Testis (tissue), 2 donors: ENCODE measurements at regions not wholly inside any gene's neighbourhood (a gene's known extent, or its start where the extent isn't known, plus 50 kb on each side); places are given as distances from the start of the nearest gene placed in this dataset.

Source experiments
- DNase-seq: peaks from one replicate; pipeline ENCODE4 v3.0.0-alpha.2; 2019
- H3K27ac ChIP-seq, 2 donors: fragments of 200-600 bp; sonication (generic); one replicate each; pipeline ENCODE4 v1.5.1; 2019
- H3K27me3 ChIP-seq: fragments of 200-600 bp; sonication (generic); one replicate; pipeline ENCODE4 v1.5.1; 2019
- H3K36me3 ChIP-seq: fragments of 200-600 bp; sonication (generic); one replicate; pipeline ENCODE4 v1.5.1; 2017; ENCODE audit warnings: low read depth; ENCODE audit errors: missing control alignments
- H3K4me1 ChIP-seq: fragments of 200-600 bp; sonication (generic); one replicate; pipeline ENCODE4 v1.5.1; 2019
- H3K4me3 ChIP-seq, 2 donors: fragments of 200-600 bp; sonication (generic); one replicate each; pipeline ENCODE4 v1.5.1; 2017 to 2019
- H3K9me3 ChIP-seq: fragments of 200-600 bp; sonication (generic); one replicate; pipeline ENCODE4 v1.5.1; 2017
- POLR2A ChIP-seq: fragments of 450-650 bp; IDR thresholded peaks from one replicate; pipeline ENCODE4 v1.6.1; 2017; ENCODE audit warnings: antibody characterized with exemption, mild to moderate bottlenecking, moderate library complexity
- WGBS, 2 donors: methylation state at CpG; one replicate each; pipeline ENCODE4 v1.1.5; 2018; 5-methylcytosine and 5-hydroxymethylcytosine counted together
- intact Hi-C: fragments of 100-400 bp; cut with DNase I; formaldehyde crosslinking; loops from one replicate; pipeline ENCODE4 v1.15.1; 2023; ENCODE audit warnings: low total_unique reads
- TF ChIP-seq, protein P1 (sequence below), 3 experiments: fragments of 450-650 bp in 2 of 3; fragments of 200-600 bp in 1 of 3; sonication (generic) in 1 of 3; IDR thresholded peaks; one replicate each; pipeline ENCODE4 v1.5.1; 2016 to 2019; ENCODE audit warnings: antibody characterized with exemption in 3 of 3, mild to moderate bottlenecking in 2 of 3, moderate library complexity in 1 of 3

DNA sequence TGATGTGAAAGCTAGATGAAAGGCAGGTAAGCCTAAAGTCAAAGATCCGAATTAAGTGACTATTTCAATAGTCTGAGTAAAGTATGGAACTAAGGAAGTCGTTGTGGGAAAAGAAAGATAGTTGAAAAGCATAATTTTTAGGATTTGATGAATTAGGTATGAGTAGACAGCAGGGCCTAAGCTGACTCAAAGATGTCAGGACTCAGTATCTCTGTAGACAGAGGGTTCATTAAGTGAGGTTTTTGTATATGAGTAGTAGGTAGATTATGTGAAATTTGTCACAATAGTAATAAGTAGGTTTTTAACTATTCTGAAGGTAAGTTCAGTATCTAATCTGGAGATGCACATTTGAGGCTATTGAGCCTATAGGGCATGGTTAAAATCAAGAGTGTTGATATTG lies 196.4 kb downstream of the RASSF9 start:
- 81 to 86% methylated on average over 2 of the region's 2 CpGs for WGBS, 2 donors
- TF ChIP-seq, protein P1, sequence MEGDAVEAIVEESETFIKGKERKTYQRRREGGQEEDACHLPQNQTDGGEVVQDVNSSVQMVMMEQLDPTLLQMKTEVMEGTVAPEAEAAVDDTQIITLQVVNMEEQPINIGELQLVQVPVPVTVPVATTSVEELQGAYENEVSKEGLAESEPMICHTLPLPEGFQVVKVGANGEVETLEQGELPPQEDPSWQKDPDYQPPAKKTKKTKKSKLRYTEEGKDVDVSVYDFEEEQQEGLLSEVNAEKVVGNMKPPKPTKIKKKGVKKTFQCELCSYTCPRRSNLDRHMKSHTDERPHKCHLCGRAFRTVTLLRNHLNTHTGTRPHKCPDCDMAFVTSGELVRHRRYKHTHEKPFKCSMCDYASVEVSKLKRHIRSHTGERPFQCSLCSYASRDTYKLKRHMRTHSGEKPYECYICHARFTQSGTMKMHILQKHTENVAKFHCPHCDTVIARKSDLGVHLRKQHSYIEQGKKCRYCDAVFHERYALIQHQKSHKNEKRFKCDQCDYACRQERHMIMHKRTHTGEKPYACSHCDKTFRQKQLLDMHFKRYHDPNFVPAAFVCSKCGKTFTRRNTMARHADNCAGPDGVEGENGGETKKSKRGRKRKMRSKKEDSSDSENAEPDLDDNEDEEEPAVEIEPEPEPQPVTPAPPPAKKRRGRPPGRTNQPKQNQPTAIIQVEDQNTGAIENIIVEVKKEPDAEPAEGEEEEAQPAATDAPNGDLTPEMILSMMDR (IDR thresholded peaks at IDR 0.05) = no peak
- TF ChIP-seq POLR2A = no peak

DNA sequence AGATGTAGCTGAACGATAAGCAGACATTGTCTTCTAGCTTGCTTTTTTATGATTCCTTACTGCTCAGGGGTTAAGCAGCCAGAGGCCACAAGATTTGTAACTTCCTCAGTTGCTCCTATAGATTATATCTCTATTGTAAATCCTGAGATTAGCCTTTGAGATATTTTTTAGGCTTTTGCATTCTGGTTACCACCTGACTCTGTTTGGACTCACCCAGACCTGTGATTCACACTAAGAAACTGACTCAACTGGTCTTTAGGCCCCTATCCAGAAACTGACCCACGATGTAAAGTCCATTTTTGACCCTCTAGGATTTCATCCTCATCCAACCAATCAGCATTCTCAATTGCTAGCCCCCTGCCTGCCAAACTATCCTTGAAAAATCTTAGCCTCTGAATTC lies 194.4 kb downstream of the RASSF9 start:
- Histone ChIP-seq H3K9me3 (no peaks in the 10 kb centered on the region), H3K27me3 (no peaks in the 10 kb centered on the region), H3K4me3 (no peak overlapping the region), H3K4me1 (no peaks in the 10 kb centered on the region), H3K36me3 (no peaks in the 10 kb centered on the region), H3K27ac (no peak overlapping the region)
- no peak for TF ChIP-seq POLR2A
- TF ChIP-seq, protein P1 (IDR thresholded peaks at IDR 0.05) = no peak
- DNase-seq = no peak
- intact Hi-C loops = no loop called here
- 49 to 79% methylated on average over 2 of the region's 2 CpGs for WGBS, 2 donors

More for the DNA sequence above, 196.4 kb downstream of the RASSF9 start:
- no peak overlapping the region for H3K4me3 ChIP-seq
- no peaks in the 10 kb centered on the region for H3K4me1 ChIP-seq
- H3K27me3 ChIP-seq = no peaks in the 10 kb centered on the region
- no peaks in the 10 kb centered on the region for H3K36me3 ChIP-seq
- no peak overlapping the region for H3K27ac ChIP-seq
- H3K9me3 ChIP-seq = no peaks in the 10 kb centered on the region
- no peak for DNase-seq
- intact Hi-C loops = no loop called here

DNA sequence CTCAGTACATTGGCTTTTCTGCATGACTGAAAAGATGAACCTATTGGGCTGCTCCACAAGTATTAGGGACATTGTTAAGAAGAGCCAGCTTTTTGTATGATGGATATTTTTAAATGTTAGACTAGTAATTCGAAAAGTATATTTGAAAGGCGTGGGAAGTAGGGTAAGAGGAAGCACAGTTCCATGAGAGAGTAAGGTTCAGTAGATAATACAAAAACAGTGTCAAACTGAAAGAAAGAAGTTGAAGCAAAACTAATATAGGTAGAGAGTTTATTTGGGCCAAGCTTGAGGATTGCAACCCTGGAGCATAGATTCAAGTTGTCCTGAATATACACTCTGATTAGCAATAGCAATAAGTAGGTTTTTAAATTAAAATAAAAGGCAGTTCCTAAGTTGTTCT lies 193.9 kb downstream of the RASSF9 start:
- no peak overlapping the region for H3K4me3 ChIP-seq
- WGBS, 2 donors = 87 to 94% methylated on average over 2 of the region's 2 CpGs
- DNase-seq = no peak
- intact Hi-C loops = no loop called here
- H3K4me1 ChIP-seq = no peaks in the 10 kb centered on the region
- TF ChIP-seq, protein P1 (IDR thresholded peaks at IDR 0.05) = no peak
- H3K27ac ChIP-seq = no peak overlapping the region
- no peaks in the 10 kb centered on the region for H3K9me3 ChIP-seq
- no peaks in the 10 kb centered on the region for H3K27me3 ChIP-seq
- H3K36me3 ChIP-seq = no peaks in the 10 kb centered on the region

DNA sequence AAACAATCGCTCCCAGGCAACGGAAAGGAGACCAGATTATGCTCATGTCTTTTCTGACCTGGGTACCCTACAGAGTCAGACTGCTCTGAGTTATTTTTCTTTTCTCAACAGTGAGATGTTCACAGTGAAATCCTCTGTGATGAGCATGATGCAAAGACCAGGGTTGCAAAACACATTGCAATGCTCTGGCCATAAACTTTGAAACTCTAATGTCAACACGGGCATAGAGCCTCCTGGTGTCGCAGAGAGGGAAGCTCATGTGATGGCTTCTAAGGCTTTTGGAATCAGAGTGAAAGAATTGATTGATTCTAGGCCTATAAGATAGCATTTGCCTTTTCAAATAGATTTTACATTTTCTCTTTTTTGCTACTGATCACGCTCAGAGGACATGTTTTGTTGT lies 193.4 kb downstream of the RASSF9 start:
- Histone ChIP-seq H3K4me1 (no peaks in the 10 kb centered on the region), H3K36me3 (no peaks in the 10 kb centered on the region), H3K27me3 (no peaks in the 10 kb centered on the region), H3K4me3 (no peak overlapping the region), H3K27ac (no peak overlapping the region), H3K9me3 (no peaks in the 10 kb centered on the region)
- intact Hi-C loops = no loop called here
- no peak for TF ChIP-seq POLR2A
- TF ChIP-seq, protein P1 (IDR thresholded peaks at IDR 0.05) = no peak
- no peak for DNase-seq
- 74 to 87% methylated on average over 5 of the region's 5 CpGs for WGBS, 2 donors

DNA sequence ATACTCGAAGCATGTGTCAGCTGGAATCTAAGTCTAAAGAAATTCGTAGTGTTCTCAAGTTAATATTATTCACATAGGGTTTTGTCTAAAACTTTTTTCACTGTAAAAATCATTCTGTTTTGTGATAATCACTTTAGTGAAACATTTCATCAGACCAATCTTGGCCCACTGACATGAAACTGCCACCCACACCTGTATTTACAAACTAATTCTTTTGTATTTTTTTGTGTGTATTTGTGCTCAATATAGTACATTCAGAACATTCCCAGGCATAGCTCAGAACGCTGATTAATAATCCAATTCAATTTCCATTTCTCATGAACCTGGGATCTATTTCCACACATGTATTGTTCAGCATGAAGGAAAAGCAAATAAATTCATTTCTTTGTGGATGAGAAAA lies 191.7 kb downstream of the RASSF9 start:
- TF ChIP-seq POLR2A = no peak
- TF ChIP-seq, protein P1 (IDR thresholded peaks at IDR 0.05) = no peak
- Histone ChIP-seq H3K36me3 (no peaks in the 10 kb centered on the region), H3K9me3 (no peaks in the 10 kb centered on the region), H3K27ac (no peak overlapping the region), H3K4me1 (no peaks in the 10 kb centered on the region), H3K27me3 (no peaks in the 10 kb centered on the region), H3K4me3 (no peak overlapping the region)
- DNase-seq = no peak
- whole genome bisulfite sequencing, 2 donors = 72 to 92% methylated on average over 3 of the region's 3 CpGs
- intact Hi-C loops = no loop called here
